GM12875 (cell line): ENCODE measurements at regions not wholly inside any gene's neighbourhood (a gene's known extent, or its start where the extent isn't known, plus 50 kb on each side); places are given as distances from the start of the nearest gene placed in this dataset.
"Not testable (repeated sequence)": the region's sequence is repeated elsewhere in the genome, so short reads cannot be mapped to it uniquely, and the experiment has no call there.

Experiments
- H3K4me3 ChIP-seq: one replicate; pipeline ENCODE4 v1.5.1; 2011; ENCODE audit warnings: low read depth, low read length, control low read depth
- TF ChIP-seq, protein P1 (sequence below): IDR thresholded peaks from 2 replicates; pipeline ENCODE4 v1.5.1; 2011; ENCODE audit warnings: low read depth, mild to moderate bottlenecking, control low read depth, inconsistent platforms, low read length, moderate library complexity, borderline replicate concordance; ENCODE audit not compliant: insufficient read depth

DNA sequence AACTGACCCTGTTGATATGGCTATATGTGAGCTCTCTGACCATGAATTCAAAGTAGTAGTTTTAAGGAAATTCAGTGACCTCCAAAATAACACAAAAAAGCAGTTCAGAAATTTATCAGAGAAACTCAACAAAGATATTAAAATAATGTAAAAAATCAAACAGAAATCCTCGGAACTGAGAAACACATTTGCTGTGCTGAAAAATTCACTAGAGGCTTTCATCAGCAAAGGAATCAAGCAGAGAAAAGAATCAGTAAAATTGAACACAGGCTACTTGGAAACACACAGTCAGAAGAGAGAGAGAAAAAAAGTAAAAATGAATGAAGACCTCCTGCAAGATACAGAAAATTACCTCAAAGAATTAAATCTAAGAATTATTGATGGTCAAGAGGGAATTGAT, 417.2 kb downstream of the TMEM232 start:
- H3K4me3 ChIP-seq: no peak overlapping the region
- TF ChIP-seq, protein P1, sequence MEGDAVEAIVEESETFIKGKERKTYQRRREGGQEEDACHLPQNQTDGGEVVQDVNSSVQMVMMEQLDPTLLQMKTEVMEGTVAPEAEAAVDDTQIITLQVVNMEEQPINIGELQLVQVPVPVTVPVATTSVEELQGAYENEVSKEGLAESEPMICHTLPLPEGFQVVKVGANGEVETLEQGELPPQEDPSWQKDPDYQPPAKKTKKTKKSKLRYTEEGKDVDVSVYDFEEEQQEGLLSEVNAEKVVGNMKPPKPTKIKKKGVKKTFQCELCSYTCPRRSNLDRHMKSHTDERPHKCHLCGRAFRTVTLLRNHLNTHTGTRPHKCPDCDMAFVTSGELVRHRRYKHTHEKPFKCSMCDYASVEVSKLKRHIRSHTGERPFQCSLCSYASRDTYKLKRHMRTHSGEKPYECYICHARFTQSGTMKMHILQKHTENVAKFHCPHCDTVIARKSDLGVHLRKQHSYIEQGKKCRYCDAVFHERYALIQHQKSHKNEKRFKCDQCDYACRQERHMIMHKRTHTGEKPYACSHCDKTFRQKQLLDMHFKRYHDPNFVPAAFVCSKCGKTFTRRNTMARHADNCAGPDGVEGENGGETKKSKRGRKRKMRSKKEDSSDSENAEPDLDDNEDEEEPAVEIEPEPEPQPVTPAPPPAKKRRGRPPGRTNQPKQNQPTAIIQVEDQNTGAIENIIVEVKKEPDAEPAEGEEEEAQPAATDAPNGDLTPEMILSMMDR: no peak

DNA sequence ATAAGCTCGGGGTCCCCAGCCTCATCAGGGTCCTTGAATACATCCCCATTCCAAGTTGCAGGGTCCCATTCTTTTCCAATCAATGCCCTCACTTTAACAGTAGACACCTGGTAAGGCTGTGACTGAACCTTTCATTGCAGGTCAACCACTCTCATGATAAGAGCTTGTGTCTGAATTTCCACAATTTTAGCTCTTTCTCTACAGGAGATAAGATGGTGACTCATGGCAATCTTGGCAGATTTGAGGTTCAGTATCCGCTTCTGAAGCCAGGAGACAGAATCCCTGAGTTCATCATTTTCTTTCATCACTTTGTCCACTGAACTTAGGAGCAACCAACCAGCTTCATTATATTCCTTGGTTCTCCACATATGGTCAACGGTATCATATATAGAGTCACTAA, 409.9 kb downstream of the TMEM232 start:
- not testable (repeated sequence) for H3K4me3 ChIP-seq

DNA sequence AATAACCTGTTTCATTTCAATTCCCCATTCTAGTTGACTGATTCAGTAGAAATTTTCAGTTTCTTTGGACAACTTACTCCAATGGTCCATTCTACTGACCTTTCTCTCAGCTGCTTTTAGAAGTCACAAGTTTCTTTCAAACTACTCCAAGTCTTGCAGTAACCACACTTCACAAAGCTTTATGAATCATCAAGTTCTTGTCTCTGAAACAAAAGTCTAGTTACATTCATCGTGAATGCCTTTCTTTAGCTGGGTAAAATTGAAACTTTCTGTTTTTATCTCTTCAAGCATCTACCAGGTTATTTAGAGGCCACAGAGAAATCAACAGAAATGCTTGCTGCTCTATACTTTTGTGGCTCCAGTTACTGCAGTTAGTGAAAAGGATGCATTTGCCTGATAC, 405.4 kb downstream of the TMEM232 start:
- TF ChIP-seq, protein P1: no peak
- H3K4me3 ChIP-seq: no peak overlapping the region

DNA sequence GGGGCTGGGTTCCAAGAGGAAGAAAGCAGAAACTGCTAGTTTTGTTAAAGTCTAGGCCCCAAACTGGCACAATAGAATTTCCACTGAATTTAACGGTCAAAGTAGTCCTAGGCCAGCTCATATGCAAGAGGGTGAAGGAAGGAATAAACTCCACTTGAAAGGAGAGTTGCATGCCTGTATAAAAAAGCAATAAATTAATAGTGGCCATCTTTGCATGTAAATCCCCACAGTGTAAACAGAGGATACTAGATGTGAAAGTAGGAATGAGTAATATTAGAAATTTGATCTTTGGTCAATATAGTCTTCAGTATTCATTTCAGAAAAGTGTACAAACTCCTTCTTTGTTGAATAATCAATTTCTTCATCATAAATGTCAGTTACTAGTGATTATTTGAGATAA, 403.1 kb downstream of the TMEM232 start:
- H3K4me3 ChIP-seq: no peak overlapping the region
- TF ChIP-seq, protein P1: no peak

DNA sequence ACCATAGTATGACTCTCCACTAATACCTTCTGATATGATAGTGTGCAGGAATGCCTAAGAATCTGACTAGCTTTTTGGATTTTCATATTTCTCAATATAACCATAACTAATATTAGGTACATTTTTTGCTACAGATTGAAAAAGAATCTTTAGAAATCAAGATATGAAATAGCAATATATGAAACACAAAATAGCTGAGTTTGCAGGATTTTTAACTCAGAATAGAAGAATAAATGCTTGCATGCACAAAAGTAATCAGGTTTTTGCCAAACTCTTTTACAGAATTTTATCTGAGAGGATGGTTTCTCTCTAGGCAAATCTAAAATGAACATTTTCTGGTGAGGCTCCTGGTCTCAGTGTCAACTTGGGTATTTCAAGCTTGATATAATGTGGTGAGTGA, 402.6 kb downstream of the TMEM232 start:
- TF ChIP-seq, protein P1: no peak
- H3K4me3 ChIP-seq: no peak overlapping the region

DNA sequence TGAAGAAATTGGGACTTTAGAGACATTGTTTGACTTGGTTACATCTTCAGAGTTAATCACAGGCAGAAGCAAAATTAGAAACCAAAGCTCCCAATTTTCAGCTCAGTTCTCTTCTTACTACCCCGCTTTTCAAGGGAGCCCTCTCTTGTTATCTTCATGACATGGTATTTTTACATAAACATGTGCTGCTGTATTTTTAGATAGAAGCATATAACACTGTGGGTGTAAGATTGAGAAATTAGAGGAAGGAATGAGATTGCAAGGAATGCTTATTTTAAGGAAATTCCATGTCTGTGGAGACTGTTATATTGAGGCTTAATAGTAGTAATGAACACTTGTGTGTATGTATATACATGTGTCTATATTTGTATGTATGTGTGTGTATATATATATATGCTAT, 401.6 kb downstream of the TMEM232 start:
- TF ChIP-seq, protein P1: no peak
- no peak overlapping the region for H3K4me3 ChIP-seq

DNA sequence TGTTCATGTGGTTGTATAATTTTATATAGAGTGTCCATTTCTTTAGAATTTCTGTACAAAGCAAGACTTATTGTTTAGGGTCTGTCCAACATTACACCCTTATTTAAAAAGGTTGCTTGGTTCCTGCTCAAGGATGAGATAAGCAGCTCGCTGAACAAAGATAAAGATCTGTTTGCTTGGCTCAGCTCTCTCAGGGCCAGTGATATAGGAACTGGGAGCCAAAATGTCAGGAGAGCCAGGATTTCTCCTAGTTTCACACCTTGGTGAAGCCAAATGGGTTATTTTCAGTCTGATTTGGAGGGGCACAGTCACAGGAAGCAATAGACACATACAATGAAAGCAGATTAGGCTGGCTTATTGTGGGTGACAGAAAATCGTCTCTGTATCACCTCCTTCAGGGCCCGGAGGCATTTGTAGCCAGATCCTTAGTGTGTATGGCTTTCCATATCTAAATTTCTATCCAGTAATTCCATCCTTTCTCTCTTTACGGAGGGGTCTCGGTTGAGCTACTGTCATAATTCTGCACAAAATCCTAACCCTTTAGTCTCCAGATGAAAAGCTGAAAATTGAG, 396.4 kb downstream of the TMEM232 start:
- H3K4me3 ChIP-seq: no peak overlapping the region
- TF ChIP-seq, protein P1: no peak

DNA sequence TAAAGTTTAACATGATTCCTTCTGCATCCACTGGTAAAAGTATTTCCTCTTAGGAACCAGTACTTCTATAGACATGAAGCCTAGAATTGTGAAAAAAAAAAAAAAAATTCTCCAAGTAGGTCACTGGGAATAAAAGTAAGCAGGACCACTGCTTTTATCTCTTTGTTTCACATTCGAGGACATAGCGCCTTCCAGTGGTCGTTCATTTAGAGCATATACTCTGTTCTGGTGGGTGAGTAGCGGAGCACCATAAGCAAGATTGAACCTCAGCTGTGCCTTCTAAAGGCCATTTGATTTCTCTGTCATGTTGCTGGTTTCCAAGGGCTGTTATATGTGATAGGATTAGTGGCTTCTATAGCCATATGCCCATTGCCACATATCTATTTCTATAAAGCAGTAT, 393.1 kb downstream of the TMEM232 start:
- TF ChIP-seq, protein P1: no peak

More for the DNA sequence above, 393.1 kb downstream of the TMEM232 start:
- H3K4me3 ChIP-seq: no peak overlapping the region
